HUES48 (cell line): ENCODE measurements at regions not wholly inside any gene's neighbourhood (a gene's known extent, or its start where the extent isn't known, plus 50 kb on each side); places are given as distances from the start of the nearest gene placed in this dataset.

Source experiments
- H3K27ac ChIP-seq: one replicate; pipeline ENCODE4 v1.7.0; 2013; ENCODE audit warnings: low read depth, low read length, inconsistent platforms
- H3K27me3 ChIP-seq: 2 replicates; pipeline ENCODE4 v1.6.1; 2013; ENCODE audit warnings: mild to moderate bottlenecking, low read length; ENCODE audit not compliant: control insufficient read depth, insufficient read depth
- H3K36me3 ChIP-seq: 2 replicates; pipeline ENCODE4 v1.6.1; 2013; ENCODE audit warnings: low read length; ENCODE audit not compliant: control insufficient read depth, insufficient read depth
- H3K4me1 ChIP-seq: 2 replicates; pipeline ENCODE4 v1.6.1; 2013; ENCODE audit warnings: mild to moderate bottlenecking, low read length; ENCODE audit not compliant: control insufficient read depth, insufficient read depth
- H3K4me3 ChIP-seq: 2 replicates; pipeline ENCODE4 v1.5.1; 2013; ENCODE audit warnings: mild to moderate bottlenecking, low read depth, low read length
- H3K9ac ChIP-seq: 2 replicates; pipeline ENCODE4 v1.6.1; 2013; ENCODE audit warnings: mild to moderate bottlenecking, low read depth, low read length, moderate library complexity
- H3K9me3 ChIP-seq: 2 replicates; pipeline ENCODE4 v1.6.1; 2013; ENCODE audit warnings: low read length; ENCODE audit not compliant: control insufficient read depth, insufficient read depth

DNA sequence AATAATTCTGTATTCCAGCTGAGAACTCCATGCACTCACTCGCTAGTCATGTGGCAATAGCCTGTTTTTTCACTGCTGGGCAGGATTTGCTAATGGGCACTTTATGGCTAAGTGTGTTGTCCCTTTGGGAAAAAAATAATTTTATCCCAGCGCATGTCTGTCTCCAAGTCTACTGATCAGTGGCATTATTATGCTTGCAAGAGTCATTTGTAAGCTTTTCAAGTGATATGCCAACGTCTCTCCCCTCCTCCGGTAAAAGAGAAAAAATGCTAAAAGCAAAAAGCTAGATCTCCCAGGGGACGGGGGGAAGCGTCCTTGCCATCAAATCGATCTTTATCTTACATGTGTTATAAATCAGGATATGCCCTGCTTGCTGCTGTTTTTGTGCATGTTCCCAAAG is 407.7 kb downstream of the CDH26 start:
- no peak overlapping the region for H3K4me3 ChIP-seq
- no peak overlapping the region for H3K9ac ChIP-seq
- H3K27ac ChIP-seq, result no peak overlapping the region
- no peaks in the 10 kb centered on the region for H3K9me3 ChIP-seq
- no peaks in the 10 kb centered on the region for H3K36me3 ChIP-seq
- no peaks in the 10 kb centered on the region for H3K4me1 ChIP-seq
- H3K27me3 ChIP-seq, result no peaks in the 10 kb centered on the region

DNA sequence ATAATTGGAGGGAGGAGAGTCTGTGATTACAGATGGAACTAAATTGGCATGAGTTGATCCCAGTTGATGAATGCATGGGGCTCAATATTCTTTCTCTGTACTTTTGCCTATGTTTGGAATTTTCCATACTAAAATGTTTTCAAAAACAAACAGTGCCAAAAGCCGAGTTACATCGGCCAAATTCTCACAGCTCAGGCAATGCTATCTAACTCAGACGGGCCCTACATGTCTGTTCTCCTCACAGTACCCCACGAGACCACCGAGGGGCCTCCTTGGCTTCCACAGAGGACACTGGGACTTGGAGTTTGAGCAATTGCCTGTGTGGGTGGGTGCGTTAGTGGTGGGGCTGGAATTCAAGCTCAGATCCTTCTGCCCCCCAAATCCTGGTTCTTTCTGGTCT is 413.2 kb downstream of the CDH26 start:
- Histone ChIP-seq H3K4me1 (no peaks in the 10 kb centered on the region), H3K9ac (no peak overlapping the region), H3K27ac (no peak overlapping the region)

DNA sequence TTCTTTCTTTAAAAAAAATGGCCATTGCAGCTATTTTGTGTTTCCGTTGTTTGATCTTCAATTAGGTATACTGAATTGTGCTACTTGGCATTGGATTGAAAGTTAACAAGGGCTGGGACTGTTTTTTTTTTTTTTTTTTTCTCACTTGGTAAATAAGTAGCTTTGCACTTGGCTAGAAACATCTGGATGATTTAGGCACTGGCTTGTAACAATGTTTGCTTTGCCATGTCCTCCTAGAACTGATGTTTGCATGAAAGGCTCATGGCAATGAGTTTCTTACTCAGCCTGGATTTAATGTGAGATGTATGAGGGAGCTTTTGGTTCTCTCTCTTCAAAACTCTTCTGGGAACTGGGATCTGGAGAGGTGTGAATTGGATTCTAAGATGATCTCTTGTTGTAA is 414.1 kb downstream of the CDH26 start:
- H3K4me1 ChIP-seq, result no peaks in the 10 kb centered on the region
- H3K36me3 ChIP-seq, result no peaks in the 10 kb centered on the region
- H3K9ac ChIP-seq, result no peak overlapping the region
- no peaks in the 10 kb centered on the region for H3K27me3 ChIP-seq
- H3K27ac ChIP-seq, result no peak overlapping the region
- H3K9me3 ChIP-seq, result no peaks in the 10 kb centered on the region
- H3K4me3 ChIP-seq, result no peak overlapping the region

More for the DNA sequence above, 413.2 kb downstream of the CDH26 start:
- H3K36me3 ChIP-seq, result no peaks in the 10 kb centered on the region
- no peaks in the 10 kb centered on the region for H3K9me3 ChIP-seq
- H3K27me3 ChIP-seq, result no peaks in the 10 kb centered on the region
- no peak overlapping the region for H3K4me3 ChIP-seq

DNA sequence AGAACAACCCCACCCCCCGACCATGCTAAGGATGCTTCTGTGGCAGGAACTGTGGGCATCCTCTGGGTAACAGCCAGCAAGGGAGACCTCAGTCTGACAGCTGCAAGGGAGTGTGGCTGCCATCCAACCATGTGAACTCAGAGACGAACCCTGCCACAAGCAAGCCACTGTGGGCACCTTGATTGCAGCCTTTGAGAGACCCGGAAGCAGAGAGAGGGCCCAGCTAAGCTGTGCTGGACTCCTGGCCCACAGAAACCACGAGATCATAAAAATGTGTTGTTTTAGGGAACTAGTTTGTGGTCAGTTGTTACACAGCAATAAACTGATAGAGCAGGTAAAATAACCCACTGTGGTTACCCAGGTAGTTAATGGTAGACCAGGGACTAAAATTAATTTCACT is 414.6 kb downstream of the CDH26 start:
- H3K9ac ChIP-seq, result no peak overlapping the region
- H3K27ac ChIP-seq, result no peak overlapping the region
- no peaks in the 10 kb centered on the region for H3K27me3 ChIP-seq
- H3K4me3 ChIP-seq, result no peak overlapping the region
- H3K36me3 ChIP-seq, result no peaks in the 10 kb centered on the region
- H3K4me1 ChIP-seq, result no peaks in the 10 kb centered on the region
- H3K9me3 ChIP-seq, result no peaks in the 10 kb centered on the region

DNA sequence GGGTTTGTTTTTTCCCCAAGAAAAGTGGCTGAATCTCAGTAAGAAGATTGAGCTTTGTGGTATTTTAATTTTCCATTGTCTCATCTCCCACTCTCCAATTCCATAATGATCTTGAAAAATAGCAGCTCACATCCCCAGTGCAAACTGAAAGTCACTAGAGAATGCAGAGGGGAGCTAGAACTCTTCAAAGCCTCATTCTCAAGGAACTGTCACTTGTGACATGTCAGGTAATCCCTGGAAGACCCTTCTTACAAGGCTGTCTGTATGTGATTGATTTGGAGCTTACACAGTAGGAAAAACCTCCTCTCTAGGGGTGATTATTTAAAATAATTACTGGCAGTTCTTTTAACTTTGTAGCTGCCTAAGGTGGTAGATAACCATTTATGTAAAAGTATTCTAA is 420.4 kb downstream of the CDH26 start:
- Histone ChIP-seq H3K9me3 (no peaks in the 10 kb centered on the region), H3K36me3 (no peaks in the 10 kb centered on the region), H3K9ac (no peak overlapping the region), H3K4me3 (no peak overlapping the region), H3K27me3 (no peaks in the 10 kb centered on the region), H3K4me1 (no peaks in the 10 kb centered on the region), H3K27ac (no peak overlapping the region)

DNA sequence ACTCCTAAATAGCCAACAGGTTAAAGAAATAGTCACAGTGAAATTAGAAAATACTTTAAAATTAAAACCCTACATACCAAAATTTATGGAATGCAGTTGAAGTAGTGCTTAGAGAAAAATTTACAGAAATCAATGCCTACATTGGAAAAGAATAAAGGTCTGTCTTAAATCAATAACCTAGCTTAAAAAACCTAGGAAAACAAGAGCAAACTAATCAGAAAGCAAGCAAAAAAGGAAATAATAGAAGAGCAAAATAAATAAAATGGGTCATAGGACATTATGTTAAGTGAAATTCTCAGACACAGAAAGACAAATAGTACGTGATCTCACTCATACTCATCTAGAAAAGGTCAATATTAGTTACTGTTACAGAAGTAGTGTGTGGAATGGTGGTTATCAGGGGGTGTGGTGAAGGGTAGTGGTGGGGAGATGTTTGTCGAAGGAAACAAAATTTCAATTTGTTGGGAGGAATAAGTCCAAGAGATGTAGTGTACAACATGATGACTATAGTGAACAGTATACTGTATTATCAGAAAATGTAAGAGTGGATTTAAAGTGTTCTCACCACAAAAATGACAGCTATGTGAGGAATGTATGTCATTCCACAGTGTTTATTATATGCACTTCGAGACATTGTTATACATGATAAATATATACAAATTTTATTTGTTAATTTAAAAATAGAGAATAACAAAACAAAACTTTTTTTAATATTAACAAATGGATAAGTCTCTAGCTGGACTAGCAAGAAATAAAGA is 423.6 kb downstream of the CDH26 start:
- Histone ChIP-seq H3K4me1 (no peaks in the 10 kb centered on the region), H3K27ac (no peak overlapping the region), H3K9ac (no peak overlapping the region), H3K4me3 (no peak overlapping the region), H3K9me3 (no peaks in the 10 kb centered on the region), H3K36me3 (no peaks in the 10 kb centered on the region), H3K27me3 (no peaks in the 10 kb centered on the region)

DNA sequence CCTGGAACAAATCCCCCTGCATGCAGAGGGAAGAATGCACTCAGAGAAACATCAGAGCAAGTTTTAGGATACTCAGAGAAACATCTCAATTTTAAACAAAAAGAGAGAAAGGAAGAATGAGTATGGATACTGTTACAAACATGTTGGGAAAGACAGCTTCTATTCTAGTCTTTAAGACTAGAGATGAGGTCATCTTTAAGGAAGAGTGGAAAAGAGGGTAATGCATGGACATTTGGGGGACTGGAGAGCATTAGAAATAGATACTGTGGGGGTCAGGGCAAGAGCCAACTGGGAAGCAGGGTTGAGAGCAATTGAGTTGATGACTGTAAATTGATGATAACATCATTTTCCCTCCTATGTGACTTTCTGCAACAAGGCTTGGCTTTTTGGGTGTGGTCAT is 431.2 kb downstream of the CDH26 start:
- Histone ChIP-seq H3K9me3 (no peaks in the 10 kb centered on the region), H3K27me3 (no peaks in the 10 kb centered on the region), H3K27ac (no peak overlapping the region)

DNA sequence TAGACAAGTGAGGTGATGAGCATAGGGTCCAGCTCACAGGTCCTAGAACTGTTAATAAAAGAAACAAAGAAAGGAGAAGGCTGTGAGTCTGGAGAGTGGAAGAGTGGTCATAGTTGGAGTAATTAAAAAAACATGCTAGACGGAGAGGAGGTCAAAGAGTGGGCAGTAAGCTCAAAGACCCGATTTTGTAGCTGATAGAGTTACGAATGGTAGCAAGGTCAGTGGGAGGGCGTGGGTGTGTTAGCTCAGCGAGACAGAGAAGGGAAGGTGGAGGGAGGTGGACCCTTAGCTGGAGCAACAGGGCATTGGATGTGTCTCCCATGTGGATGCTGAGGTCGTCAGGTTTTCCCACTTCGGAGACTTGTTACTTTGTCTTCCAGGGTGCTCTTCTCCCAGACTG is 431.7 kb downstream of the CDH26 start:
- Histone ChIP-seq H3K4me1 (no peaks in the 10 kb centered on the region), H3K9me3 (no peaks in the 10 kb centered on the region), H3K4me3 (no peak overlapping the region), H3K9ac (no peak overlapping the region), H3K27ac (no peak overlapping the region), H3K36me3 (no peaks in the 10 kb centered on the region), H3K27me3 (no peaks in the 10 kb centered on the region)

More for the DNA sequence above, 431.2 kb downstream of the CDH26 start:
- no peaks in the 10 kb centered on the region for H3K4me1 ChIP-seq
- H3K4me3 ChIP-seq, result no peak overlapping the region
- H3K36me3 ChIP-seq, result no peaks in the 10 kb centered on the region
- H3K9ac ChIP-seq, result no peak overlapping the region

DNA sequence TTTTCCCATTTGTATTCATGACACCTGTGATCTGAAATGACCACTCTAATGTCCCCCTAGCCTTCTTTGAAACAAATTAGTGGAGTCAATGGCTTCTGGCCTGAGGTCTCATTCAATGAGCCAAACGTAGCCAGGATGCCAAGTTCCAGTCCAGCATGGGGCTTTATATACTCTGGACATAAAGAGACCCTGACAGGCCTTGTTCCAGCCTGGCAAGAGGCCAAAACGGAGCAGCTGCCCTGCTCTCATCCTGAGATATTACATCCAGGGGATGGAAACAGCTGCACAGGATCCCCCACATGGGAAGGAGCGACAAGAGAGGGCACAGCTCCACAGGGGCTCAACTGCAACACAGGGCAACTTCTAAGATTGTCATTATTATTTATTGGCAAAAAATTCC is 437.8 kb downstream of the CDH26 start:
- Histone ChIP-seq H3K27ac (no peak overlapping the region), H3K27me3 (no peaks in the 10 kb centered on the region), H3K9me3 (peaks cover 8% of the 10 kb centered on the region; the same call in 1 of the 2 replicates), H3K9ac (no peak overlapping the region), H3K4me1 (no peaks in the 10 kb centered on the region), H3K36me3 (no peaks in the 10 kb centered on the region), H3K4me3 (no peak overlapping the region)

DNA sequence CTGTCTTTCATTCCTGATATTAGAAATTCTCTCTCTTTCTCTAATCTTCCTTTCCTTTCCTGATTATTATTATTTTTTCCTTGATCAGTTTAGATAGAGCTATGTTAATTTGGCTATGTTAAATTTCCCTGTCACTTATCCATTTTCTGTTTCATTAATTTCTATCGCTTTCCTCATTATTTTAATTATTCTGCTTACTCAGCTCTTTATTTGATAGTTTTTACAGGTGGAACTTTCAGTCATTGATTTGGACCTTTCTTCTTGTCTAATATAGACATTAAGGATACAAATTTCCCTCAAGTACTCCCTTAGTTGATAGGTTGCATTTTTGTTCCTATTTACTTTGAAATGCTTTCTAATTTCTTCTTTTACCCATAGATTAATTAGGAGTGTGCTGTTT is 442.3 kb downstream of the CDH26 start:
- Histone ChIP-seq H3K27ac (no peak overlapping the region), H3K27me3 (no peaks in the 10 kb centered on the region), H3K4me1 (no peaks in the 10 kb centered on the region), H3K9me3 (peaks cover 8% of the 10 kb centered on the region; the same call in 1 of the 2 replicates), H3K4me3 (no peak overlapping the region), H3K36me3 (no peaks in the 10 kb centered on the region), H3K9ac (no peak overlapping the region)

DNA sequence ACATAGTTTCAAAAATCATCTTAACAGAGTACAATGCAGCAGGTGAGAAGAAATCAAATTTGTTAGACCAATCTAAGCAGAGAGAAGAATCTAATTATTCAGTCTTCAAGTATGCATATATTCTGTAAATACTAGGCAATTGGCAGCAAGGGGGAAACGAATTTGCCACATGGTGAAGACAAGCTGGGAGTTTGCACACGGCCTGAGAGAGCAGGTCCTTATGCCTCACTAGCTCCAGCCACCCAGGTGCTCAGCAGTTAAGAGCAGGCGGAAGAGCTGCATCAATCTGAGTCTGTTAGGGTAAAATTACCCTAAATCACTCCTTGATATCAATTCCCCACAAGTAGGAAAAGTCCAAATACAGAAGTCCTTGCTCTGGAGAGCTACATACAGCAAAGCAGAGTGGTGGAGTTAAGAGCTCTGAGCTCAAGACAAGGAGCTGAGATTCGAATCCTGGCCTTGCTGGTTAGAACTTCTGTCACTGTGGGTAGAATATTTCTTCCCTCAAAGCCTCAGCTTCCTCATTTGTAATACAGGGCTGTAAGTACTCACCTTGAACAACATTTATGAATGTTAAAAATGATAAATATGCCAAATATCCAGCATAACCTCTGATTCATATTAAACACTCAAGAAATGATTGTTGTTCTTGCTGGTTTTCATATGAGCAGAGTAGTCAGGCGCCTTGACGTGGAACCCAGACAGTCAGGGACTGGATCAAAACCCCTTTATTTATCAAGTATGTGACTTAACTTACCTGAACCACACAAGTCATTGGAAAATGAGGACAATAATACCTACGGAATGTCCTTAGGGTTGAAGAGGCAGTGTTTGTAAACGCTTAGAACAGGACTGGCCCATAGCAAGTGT is 444.2 kb downstream of the CDH26 start:
- H3K36me3 ChIP-seq, result no peaks in the 10 kb centered on the region

More for the DNA sequence above, 444.2 kb downstream of the CDH26 start:
- Histone ChIP-seq H3K9me3 (peaks cover 8% of the 10 kb centered on the region; the same call in 1 of the 2 replicates), H3K27ac (no peak overlapping the region), H3K27me3 (no peaks in the 10 kb centered on the region), H3K4me1 (no peaks in the 10 kb centered on the region), H3K4me3 (no peak overlapping the region), H3K9ac (no peak overlapping the region)
